ENCODE measurements at regions not wholly inside any gene's neighbourhood (a gene's known extent, or its start where the extent isn't known, plus 50 kb on each side); places are given as distances from the start of the nearest gene placed in this dataset.

DNA sequence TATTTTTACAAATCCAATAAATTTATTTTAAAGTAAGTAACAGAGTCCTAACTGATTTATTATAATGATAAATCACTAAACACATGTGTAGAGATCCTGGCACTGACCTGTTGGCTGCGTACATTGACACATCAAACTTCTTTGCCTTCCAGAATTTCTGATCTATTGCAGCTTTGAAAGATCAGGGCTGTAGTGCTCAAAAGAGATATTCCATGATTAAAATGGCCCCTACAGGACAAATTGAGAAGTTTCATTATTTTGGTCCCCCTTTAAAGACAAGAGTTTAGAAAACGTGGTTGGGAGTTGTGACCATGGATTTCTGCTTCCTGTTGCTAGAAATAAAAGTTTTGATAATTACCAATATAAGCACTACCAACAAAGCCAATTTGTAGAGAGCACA, 87.7 kb upstream of the PDK4 start:
- no peak for DNase-seq (ENCODE audit: insufficient read length, low spot score)
- FAIRE-seq: no peak

DNA sequence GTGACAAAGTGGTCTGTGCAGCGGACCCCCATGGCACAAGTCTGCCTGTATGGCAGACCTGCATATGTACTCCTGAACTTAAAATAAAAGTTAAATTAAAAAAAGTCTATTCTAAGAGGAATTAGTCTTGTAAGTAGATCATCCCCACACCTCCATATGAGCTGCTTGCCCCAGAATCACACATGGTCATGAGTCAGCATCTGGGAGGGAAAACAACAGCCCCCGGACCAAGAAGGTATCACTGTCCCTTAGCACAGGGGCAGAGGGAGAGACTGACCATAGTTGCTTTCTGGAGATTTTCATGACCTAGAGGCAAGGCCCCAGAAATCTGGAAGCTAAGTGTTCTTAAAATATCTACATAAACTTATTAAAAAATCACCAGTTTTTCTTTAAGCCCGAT, 86.6 kb upstream of the PDK4 start:
- no peak for FAIRE-seq
- no peak for TF ChIP-seq POLR2A (IDR thresholded peaks at IDR 0.05; ENCODE audit: low read depth, low read length)
- no peak for DNase-seq (ENCODE audit: insufficient read length, low spot score)

More for the DNA sequence above, 87.7 kb upstream of the PDK4 start:
- TF ChIP-seq POLR2A (IDR thresholded peaks at IDR 0.05; ENCODE audit: low read depth, low read length): no peak

DNA sequence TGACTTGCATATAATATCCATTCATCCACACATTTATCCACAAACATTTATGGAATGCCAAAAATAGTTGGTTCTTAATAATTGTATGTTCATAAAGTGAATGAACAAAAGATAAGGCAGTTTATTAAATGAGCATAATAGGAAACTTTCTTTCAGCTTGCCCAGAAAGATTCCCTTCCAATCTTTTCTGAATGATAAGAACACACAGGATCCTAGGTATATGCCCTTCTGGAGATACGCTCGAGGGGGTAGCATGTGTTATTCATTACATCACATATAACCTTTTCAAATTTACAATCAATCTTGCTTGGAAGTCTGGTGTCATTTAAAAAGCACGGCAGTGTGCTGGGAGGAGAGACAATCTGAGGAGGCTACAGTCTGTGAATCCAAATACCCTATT, 80.4 kb upstream of the PDK4 start:
- FAIRE-seq (no peak), DNase-seq (ENCODE audit: insufficient read length, low spot score) (no peak)
- TF ChIP-seq POLR2A (IDR thresholded peaks at IDR 0.05; ENCODE audit: low read depth, low read length): no peak

DNA sequence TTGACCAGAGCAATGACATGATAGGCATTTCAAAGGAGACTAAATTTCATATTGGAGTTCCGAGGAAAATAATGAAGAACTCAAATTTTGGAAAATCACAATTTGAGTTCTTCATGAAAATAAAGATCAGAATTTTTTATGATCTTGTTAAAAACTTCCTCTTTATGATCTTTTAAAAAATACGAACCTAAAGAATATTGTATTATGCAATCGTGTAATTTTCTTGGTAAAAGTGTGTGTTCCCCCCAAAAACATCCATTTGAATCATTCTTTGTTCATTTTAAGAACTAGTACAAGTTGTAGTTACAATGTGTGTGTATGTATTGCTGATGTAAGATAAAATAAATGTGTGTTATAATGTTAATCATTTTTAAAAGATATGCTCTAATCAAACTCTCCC, 79.3 kb upstream of the PDK4 start:
- no peak for TF ChIP-seq POLR2A (IDR thresholded peaks at IDR 0.05; ENCODE audit: low read depth, low read length)
- DNase-seq (ENCODE audit: insufficient read length, low spot score): no peak
- FAIRE-seq: no peak

DNA sequence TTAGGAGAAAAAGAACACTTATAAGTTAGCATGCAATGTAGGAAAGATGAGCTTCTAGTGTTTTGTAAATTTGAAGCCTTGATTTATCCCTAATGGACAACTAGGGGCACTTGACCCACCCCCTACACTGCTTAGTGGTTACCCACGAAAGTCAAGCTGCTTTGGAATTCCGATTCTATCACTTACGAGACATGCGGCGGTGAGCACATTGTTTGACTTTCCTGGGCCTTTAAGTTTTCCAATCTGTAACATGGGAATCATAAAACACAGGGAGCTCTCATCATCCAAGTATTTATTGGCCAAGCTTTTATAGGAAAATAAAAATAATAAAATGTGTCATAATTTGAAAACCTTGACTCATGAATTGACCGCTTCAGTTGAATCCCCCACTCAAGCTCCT, 78.7 kb upstream of the PDK4 start:
- no peak for DNase-seq (ENCODE audit: insufficient read length, low spot score)
- FAIRE-seq: no peak
- no peak for TF ChIP-seq POLR2A (IDR thresholded peaks at IDR 0.05; ENCODE audit: low read depth, low read length)

DNA sequence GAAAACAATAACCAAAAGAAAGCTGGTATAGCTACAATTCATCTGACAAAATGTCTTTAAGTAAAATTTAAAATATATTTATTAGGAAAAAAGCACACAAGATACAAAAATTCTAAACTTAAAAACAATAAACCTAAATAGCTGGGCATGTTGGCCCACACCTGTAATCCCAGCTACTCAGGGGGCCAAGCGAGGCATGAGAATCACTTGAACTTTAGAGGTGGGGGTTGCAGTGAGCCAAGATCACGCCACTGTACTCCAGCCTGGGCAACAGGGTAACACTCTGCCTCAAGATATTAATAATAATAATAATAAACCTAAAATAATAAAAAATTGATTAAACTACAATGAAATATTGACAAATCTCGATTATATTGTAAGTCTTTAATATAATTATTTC, 77.8 kb upstream of the PDK4 start:
- TF ChIP-seq POLR2A (IDR thresholded peaks at IDR 0.05; ENCODE audit: low read depth, low read length): no peak
- FAIRE-seq (no peak), DNase-seq (ENCODE audit: insufficient read length, low spot score) (no peak)

DNA sequence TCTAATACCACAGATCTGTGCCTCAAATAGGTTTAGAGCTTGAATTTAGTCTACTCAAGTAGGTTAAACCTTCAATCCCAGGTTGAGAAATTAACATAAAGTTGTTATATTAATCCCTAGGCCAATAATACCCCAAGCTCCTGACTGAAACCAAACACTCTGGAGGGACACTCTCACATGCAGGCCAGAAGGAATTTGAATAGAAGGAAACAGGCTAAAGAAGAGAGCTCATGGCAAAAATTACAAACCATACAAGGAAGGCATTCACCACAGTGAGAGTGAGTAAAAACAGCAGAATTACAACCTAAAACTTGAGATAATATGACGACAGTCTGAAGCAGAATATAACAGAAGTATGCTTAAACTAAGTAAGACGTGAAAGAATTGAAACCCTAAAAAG, 76.1 kb upstream of the PDK4 start:
- DNase-seq (ENCODE audit: insufficient read length, low spot score) (no peak), FAIRE-seq (no peak)
- no peak for TF ChIP-seq POLR2A (IDR thresholded peaks at IDR 0.05; ENCODE audit: low read depth, low read length)

DNA sequence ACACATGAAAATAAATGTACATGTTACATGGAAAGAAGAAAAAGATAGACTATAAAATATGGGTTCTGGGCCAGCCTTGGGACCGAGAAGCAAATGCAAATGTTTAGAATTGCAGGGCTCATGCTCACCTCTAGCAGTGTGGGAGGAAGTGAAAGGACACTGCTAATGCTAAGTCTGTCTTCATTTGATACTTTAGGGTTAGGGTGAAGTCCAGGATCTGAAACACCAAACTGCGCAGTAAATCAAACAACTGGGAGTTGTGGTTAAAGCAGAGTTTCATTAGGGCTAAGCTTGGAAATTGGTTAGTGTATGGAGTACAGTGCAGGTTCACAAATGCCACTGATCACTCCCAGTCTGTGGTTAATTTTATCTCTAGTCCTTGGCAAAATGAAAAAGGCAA, 73.2 kb upstream of the PDK4 start:
- FAIRE-seq: no peak
- DNase-seq (ENCODE audit: insufficient read length, low spot score): no peak
- no peak for TF ChIP-seq POLR2A (IDR thresholded peaks at IDR 0.05; ENCODE audit: low read depth, low read length)

DNA sequence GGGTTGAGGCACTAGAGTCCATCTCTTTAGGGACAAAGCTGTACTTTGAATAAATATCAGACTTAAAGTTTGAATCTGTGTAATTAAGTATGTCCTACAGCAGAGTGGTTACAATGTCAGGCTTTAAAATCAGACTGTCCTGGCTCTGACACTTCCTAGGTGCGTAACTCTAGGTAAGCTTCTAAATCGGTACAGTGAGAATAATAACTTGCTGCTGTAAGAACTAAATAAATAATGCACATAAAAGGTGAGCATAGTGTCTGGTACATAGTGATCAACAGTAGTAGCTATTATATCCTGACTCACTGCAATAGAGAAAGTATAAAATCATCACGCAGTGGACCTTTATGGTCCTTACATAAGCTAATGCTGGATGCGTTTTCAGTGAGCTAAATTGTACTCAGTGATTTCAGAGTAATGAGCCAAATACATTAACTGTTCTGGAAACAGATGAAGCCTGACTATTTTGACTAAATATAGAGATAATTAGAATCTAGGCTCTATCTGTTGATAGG, 72.2 kb upstream of the PDK4 start:
- no peak for DNase-seq (ENCODE audit: insufficient read length, low spot score)
- FAIRE-seq: no peak
- no peak for TF ChIP-seq POLR2A (IDR thresholded peaks at IDR 0.05; ENCODE audit: low read depth, low read length)

DNA sequence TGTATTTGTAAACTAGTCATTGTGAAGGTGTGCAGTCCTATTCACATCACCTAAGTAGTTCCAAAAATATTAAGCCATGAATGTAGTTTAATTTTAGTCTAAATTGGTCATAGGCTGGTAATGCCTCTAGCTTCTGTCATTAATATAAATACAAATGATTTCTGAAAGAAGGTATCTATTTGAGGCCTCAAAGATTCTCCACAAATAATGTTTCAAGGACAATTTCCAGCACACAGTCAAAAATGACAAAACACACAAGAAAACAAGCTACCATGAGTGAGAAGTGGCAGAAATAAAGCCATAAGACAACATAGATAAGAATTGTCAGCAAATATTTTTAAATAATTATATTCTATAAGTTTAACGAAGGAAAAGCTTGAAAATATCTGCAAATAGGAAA, 66.7 kb upstream of the PDK4 start:
- no peak for FAIRE-seq
- TF ChIP-seq POLR2A (IDR thresholded peaks at IDR 0.05; ENCODE audit: low read depth, low read length): no peak
- DNase-seq (ENCODE audit: insufficient read length, low spot score): no peak

DNA sequence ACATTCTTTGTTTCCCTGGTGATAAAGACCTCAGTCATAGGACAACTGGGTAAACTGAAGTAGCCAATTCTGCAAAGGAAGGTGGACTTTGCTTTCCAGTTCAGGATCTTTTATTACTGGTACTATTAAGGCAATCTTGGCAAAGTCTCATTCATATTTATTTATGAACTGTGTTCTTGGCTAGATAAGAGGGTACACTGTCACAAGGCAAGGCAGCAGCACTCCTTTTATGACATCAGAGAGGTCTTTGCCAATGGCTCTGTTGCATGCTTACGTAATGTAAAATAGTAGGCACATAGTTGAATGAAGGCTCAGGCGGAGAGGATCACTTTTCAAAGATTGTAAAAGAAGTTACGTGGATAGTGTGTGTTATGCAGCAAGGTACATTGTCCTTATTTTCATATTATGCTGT, 63.7 kb upstream of the PDK4 start:
- DNase-seq (ENCODE audit: insufficient read length, low spot score) (no peak), FAIRE-seq (no peak)
- no peak for TF ChIP-seq POLR2A (IDR thresholded peaks at IDR 0.05; ENCODE audit: low read depth, low read length)

DNA sequence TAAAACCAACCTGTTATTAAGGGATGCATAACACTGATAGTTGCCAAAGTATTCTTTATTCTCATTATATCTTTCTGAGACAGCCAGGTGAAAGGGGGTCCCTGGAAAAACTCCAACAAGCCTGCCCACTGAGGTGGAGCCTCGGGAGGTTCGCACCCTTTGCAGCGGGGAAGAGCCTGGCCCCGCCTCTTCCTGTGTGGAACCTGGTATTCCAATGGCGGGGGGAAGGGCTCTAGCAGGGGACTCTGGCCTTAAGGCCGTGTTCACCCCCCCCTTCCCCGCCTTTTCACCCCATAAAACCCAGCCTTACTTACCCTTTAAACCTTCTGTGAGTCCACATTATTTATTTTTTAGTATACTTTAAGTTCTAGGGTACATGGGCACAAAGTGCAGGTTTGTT, 62.4 kb upstream of the PDK4 start:
- no peak for DNase-seq (ENCODE audit: insufficient read length, low spot score)
- TF ChIP-seq POLR2A (IDR thresholded peaks at IDR 0.05; ENCODE audit: low read depth, low read length): no peak
- no peak for FAIRE-seq

DNA sequence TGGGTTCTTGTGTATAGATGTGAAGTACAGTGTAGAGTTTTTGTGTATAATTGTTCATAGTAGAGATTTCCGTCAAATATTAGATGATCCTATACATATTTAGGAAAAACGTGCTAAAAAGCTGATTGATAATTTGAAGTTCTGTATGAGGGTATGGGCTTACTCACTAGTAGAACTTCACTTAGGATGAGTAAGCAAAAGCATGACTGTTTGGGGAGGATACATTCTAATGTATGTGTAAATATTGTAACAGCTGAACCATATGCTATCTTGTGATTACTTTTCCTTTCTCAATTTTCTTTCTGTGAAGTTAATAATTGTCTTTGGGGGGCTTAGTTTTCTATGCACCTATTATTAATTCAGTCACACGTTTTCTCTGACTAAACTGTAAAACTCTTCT, 53.2 kb upstream of the PDK4 start:
- FAIRE-seq (no peak), DNase-seq (ENCODE audit: insufficient read length, low spot score) (no peak)
- TF ChIP-seq POLR2A (IDR thresholded peaks at IDR 0.05; ENCODE audit: low read depth, low read length): no peak

DNA sequence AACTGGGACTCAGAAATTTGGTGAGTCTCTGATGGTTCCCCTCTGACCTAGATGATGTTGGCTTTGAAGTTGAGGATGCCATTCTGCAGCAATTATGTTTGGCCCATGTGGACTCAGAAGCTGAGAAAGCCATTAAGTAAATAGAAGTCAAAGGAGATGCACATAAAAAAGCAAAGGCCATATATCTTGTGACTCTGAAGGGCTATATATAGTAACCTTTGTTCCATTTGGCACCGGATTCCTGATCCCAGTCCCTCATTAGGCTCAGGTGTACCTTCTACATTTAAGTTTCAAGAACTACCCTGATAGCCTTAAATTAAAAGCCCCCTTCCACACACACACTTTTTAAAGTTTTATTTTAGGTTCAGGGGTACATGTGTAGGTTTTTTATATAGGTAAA, 50.0 kb upstream of the PDK4 start:
- DNase-seq (ENCODE audit: insufficient read length, low spot score) (no peak), FAIRE-seq (no peak)
- no peak for TF ChIP-seq POLR2A (IDR thresholded peaks at IDR 0.05; ENCODE audit: low read depth, low read length)
